Epidermal melanocyte (primary cell): ENCODE measurements at regions not wholly inside any gene's neighbourhood (a gene's known extent, or its start where the extent isn't known, plus 50 kb on each side); places are given as distances from the start of the nearest gene placed in this dataset.

ENCODE experiments used
- DNase-seq: peaks from one replicate; pipeline ENCODE4 v3.0.0; 2011; ENCODE audit warnings: low spot score; ENCODE audit not compliant: insufficient read length

DNA sequence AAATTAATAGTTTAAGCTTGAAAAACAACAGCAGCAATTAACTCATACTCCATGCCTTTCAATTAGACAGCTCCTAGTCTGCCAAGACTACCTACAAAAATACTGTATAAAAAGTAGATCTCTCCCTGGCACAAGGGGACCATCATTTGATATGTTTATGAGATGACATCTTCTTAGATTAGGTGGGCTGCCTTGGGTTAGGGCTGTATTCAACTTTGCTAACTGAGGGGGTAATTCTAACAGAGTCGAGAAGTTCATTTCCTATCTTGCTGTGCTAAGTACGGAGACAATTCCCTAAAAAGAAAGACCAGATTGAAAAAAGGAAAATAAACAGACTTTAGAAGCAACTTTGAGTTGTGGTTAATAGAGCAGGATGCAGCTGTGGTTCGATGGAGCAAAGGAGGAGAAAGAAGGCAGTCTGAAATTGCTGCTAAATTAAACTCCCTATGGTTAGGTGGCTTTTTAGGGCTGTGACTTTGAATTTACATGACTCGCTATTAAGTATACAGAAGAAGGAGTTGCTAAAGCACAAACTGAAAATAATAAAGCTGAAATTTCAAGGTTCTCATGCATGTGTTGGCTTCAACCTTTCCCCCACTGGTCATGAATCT, 75.4 kb downstream of the CDC7 start:
- DNase-seq, result no peak

DNA sequence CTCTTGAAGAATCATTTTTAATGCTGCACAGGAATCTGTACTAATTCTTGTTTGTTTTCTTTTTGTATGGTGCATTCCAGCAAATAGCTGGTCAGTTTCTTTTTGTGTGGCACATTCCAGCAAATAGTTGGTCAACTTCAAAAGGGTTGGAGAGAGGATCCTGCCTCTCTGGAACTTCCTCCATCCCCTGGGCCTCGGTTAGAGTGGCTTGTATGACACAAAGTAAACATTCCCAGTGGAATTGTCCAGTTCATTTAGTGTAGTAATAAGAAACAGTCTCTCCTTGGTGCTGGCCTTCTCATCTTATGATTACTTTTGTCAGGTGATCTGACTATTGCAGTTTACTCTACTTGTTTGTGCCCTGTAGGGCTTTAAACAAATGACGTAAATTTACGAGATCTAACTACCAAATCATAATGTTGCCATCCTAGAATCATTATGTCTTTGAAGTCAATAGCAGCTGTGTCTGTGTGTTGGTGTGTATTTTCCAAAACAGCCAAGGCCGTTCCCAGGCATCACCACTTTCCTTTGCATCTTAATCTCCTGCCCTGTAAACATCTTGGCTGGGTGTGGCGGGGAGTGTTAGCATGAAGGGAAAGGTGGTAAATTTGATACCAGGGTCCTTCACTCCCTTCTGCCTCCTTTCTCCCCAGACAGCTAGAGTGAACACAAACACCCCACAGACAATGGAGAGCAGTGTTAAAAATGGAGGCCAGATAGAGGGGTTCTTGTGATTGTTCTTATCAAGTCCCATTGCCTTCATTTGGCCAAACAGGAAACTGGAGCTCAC, 77.9 kb downstream of the CDC7 start:
- DNase-seq, result no peak

DNA sequence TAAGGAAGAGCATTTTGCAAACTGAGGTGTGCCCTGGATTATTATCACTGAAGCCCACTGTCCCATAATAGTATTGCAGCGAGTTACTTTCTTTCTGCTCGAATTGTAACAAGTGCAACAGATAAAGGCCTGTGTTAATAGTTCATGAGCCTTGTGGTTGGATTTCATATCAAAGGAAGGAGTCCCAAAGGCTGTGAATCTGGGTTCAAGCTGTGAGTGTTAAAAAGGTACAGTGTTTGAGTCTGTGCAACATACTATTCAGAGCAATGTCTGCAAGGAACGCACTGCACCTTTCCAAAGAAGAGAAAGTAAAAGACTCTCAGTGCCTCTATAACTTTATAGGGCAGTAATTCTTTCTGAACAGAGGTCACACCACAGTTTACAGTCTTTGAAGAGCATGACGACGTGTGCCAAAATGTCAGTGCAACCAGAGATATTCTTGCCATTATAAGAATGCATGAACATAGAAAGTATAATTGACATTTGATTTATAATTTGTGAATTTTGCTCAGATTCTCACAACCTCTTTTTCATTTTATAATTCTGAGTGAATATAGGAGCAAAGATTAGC, 79.1 kb downstream of the CDC7 start:
- DNase-seq, result no peak

DNA sequence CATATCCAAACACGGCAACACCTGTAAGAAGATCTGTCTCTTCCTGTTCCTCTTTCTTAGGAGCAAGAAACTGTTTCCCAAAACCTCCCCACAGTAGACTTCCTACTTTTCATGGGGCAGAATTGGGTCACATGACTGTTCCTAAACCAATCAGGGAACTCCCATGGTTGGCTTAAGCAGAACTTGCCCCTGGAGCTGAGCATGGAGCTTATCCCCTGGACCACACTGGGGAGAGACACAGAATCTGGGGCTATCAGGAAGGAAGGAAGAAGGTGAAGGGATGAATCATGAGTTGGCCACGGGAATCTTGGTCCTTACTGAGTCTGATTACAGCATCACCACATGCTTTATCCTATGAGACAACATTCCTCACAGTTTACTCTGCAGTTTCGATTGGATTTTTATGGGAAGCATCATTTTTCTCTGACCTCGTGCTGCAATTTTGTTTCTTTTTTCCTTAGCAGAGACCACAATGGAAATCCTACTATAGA, 81.8 kb downstream of the CDC7 start:
- peak; percentile 64 for DNase-seq

DNA sequence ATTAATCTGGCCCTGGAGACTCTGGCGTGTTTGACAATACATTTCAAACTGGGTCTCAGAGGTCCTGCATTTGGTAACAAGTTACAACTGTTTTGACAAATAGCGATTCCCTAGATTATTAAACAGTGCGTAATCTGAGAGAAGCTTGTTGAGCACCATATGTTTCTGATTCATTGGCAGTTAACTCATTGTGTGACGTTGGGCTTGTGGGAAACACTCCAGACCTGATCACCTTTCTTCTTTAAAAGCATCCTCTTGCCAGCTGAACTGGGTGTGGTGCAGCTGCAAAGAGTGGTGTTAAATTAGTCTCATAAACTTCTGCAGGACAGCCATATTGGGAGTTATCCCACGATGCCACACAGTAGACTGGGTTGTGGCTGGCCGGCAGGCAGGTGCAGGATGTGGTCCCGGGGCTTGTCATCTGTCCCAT, 82.7 kb downstream of the CDC7 start:
- no peak for DNase-seq

DNA sequence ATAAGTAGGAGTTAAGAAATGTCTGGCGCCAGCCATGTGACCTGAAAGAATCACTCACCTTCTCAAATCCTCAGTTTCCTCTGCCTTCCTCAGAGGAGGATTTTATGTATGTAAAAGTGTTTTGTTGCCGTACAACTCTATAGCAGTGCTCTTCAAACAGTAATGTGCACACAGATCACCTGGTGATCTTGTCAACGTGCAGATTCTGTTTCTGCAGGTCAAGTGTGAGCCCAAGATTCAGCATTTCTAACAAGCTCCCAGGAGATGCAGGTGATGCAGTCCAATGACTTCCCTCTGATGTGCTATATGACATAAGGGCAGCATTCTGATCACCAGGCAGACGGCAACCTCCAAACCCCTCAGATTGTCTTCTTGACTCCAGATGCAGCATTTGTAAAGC, 83.7 kb downstream of the CDC7 start:
- DNase-seq, result no peak

DNA sequence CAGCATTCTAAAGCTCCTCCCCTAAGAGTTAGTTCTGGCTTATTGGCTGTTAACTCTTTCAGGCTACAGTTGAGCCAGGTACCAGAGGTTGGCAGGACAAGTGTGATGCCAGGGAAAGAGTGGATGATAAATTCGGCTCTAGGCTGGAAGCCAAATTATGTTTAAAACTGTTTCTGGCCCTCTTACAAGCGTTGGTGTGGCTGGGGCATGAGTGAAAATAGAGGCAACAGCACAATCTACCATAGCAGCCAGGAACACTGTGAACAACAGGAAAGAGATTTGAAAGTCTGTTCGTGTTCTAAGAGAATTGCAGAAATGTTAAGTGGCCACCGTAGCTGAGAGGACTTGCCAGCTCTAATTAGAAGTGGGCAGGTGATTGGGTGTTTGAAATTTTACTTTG, 84.2 kb downstream of the CDC7 start:
- DNase-seq, result no peak

DNA sequence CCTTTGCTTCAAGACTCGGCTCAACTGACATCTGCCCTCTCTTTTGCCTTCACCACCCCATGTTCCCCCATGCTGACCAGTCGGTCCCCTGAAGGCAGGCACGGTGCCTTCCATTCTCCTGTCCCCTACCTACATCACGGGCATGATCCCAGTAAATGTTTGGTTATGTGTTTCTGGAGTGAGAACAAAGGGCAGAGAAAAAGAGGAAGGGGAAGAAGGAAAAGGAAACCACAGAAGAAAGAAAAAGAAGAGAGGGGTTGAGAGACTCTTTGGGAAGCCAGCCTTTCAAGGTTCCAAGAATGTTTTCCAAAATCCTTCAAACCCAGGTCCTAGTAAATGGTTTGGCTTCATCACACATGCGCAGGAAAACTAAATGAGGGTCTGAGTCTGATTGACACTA, 84.9 kb downstream of the CDC7 start:
- DNase-seq, result no peak

DNA sequence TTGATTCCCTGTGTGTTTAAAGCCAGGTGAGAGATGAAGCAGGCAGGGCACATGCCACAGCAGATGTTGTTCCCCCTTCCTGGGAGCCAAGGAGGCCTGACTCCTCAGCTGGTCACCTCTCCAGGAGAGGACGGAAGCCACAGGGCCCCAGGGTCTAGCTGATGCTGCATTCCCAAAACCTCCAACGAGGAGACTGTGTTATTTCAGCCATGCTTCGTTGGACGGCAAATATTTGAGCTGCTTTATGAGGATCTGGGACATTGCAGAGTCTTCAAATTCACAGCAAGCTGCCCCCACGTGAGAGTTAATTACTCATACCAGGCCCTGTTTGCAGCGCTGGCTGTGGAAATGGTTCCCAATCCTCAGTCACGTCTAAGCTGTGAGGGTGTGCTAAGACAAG, 85.3 kb downstream of the CDC7 start:
- no peak for DNase-seq

DNA sequence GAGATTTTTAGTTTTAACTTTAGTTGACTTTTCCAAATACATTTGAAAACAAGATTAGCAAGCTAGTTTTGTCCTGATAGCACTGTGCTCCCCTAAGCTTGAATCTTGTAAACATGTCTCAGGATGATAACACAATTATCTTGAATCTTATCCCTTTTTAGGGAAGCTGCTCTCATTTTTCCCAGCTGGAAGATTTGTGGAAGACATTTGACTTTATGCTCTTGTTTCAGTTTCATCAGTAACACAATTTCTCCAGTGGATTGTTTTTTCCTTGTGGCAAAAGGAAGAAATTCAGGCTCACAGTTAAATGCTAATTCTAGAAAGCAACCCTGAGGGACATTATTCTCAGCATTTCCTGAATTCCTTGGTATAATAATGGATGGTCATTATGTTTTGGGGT, 88.8 kb downstream of the CDC7 start:
- DNase-seq, result no peak

DNA sequence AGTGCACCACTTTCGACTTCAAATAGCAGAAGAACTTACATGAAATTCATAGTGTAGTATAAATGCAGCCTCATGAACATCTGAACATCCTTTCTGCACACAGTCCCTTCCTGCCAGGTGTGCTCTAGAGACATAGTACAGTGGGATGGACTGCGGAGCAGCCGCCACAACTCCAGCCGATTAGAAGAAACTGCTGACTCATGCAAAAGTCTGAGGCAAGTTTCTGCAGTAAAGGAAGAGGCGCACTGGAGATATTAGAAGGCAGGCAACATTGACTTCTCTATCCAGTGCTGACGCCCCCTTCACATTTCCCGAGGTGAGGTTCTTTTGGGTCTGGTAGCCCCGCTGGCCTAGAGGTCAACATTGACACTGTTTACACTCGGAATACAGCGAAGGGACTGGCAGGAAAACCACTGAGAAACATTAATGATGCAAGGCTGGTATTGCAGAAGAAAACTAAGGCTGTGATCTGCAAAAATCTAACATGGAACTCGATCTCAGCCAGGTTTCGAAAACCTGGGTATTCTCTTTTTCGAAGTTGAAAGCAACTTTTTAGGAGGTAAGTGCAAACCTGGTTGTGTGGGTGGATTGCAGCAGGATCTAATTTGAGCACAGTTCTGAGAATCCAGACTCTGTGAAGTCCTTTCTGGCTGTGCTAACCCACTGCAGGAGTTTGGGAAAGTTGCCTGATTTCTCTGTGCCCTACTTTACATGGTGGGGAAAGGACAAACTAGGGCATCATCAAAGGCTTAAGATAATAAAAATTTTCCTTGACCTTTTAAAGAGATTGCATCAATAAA, 90.7 kb downstream of the CDC7 start:
- DNase-seq, result no peak

DNA sequence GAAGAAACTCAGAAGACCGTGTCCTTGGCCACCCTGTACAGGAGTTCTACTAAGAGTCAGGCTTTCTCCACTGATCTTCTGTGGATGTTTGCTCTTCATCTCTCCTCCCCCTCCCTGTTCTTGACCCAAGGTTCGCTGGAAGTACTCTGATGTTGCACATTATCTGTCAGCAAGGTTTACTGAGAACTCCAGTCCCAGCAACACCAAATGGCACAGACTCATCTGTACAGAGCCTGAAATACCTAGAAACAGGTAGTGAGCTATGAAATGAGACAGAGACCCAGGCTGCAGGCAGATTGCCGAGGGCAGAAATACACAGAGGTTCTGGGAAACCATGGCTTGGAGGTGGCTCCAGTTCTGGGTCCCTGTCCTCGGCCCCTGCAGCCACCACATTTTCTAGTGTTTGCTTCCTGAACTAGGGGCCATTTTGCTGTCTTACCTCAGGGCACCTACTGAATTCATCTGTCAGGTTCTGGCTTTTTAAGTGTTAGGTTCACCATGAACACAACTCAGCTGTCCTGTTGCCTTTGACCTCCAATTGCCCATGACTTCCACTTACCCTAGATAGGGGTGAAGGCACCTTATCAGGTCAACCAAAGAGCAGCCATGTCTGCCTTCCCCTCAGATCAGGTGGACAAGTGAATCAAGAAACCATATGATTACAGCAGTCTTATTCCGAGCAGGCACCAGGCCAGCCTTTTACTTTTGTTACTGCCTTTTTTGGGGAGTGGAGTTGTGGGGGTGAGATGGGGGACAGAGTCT, 92.2 kb downstream of the CDC7 start:
- DNase-seq, result no peak

DNA sequence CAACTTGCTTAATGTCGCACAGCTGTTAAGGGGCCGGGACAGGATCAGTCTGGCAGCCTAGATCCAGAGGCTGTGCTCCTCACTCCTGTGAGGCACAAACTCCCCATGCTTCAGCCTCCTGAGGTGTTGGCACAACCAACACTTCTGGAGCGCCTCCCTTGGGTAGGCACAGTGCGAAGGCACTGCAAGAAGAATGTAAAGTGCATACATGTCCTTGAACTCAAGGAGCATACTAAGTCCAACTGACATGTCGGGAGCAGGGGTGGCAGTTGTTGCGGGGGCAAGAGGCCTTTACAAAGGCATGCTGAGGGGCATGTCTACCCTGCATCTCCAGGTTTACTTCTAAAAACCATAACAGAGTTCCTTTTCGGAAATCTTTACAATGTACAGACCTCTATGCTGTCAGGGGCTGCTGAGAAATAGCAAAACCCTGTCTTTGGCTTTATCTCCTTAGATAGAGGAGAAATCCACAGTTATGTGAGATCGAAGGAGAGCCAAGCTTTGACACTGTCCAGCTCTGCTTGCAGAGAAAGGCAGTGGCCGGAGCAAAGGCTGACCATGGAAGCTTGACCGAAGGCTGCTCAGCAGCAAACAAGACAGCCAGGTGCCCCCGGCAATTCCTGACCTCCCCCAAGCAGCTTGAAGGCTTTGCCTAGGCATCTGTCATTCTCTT, 93.9 kb downstream of the CDC7 start:
- no peak for DNase-seq

DNA sequence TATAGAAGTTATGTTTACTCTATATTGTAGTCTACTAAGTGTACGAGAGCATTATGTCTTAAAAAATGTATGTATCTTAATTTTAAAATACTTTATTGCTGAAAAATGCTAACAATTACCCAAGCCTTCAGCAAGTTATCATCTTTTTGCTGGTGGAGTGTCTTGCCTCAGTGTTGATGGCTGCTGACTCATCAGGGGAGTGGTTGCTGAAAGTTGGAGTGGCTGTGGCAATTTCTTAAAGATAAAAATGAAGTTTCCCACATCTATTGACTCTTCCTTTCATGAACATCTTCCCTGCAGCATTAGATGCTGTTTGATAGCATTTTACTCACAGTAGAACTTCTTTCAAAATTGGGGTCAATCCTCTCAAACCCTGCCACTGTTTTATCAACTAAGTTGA, 95.8 kb downstream of the CDC7 start:
- DNase-seq, result no peak

DNA sequence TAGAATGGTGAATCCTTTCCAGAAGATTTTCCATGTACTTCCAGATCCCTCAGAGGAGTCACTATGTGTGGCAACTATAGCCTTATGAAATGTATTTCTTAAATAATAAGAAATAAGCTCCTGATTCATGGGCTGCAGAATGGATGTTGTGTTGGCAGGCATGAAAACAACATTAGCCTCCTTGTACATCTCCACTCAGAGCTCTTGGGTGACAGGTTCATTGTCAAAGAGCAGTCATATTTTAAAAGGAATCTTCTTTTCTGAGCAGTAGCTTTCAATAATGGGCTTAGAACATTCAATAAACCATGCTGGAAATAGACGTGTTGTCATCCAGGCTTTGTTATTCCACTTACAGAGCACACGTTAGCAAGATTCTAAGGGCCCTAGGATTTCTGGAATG, 96.6 kb downstream of the CDC7 start:
- DNase-seq, result no peak

DNA sequence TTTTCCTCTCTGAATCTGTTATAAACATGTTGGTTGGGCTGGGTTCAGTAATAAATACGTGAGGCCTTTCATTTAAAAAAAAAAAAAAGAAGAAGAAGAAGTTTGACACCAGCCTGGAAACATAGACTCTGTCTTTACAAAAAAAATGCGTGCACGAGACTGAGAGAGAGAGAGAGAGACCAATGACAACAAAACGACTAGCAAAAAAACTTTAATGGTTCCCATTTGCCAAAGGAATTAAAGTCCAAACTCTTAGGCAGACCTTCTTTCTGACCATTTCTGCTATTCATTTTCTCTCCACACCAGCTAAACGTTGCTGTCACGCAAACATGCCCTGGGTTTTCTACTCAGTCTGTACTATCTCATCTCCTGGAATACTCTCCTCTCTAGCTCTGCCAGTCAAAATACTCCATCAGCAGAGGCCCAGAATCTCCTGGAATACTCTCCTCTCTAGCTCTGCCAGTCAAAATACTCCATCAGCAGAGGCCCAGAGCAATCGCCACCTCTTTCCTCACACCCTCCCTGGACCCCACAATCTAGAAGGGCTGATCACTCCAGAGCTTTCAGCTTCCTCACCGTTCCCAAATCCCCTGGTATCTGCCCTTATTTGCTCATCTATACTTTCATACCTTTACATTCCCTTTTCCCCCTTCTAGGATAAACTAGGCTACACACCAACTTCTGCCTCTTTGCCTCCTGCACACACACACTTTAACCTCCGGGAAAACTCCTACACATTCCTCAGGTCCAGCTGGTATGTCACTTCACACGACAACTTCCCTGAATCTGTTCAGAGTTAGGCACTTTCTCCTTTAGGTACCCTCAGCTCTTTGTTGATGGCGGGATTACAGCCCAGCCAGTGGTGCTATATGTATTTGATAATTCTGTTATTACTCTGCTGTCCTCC, 100.0 kb downstream of the CDC7 start:
- no peak for DNase-seq

DNA sequence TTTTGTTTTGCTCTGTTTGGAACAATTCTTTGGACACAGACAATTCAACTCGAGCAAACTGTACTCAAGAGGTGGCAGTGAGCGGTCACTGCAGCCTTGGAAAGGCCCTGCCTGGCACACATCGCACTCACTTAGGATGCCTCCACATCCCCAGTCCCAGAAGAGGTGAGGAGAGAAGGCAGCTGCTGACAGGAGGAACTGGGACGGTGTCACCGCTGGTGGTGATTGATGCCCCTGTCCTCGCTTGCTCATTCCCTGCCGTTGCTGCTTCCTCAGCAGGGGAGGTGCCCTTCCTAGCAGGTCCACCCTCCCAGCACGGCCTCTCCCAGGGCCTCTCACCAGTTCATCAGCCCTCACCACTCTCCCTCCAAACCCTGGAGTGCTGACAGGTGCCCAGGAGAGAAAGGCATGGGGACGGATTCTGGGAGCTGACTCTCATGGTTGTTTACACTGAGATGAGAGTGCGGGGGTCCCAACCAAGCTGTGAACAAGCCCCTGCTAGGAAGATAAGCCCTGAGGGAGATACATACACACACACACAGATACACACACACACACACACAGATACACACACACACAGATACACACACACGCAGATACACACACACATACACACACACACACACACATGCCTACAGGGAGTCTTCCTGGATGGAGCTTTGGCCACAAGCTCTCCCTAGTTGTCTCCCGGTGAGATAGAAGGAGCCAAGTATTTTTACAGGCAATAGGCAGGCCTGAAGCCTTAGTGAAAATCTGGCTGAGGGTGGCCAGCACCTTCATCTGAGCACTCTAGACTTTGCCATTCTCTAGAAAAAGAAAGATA, 101.1 kb downstream of the CDC7 start:
- DNase-seq, result no peak

DNA sequence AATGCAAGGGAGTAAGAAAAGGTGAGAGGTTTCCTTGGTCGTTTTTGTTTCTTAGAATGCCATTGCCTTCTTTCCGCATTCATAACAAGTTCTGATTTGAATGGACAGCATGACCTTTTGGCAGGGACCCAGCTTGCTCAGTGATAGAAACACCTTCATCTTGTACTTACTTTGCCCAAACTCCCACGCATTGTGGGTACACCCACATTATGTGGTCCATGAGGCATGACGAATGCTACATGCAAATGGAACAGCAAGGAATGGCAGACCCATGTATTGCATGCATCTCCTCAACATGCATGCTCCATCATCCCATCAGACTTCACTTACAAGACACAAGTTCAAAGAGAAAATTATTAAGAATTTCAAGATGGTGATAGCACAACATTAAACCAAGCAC, 102.8 kb downstream of the CDC7 start:
- no peak for DNase-seq

DNA sequence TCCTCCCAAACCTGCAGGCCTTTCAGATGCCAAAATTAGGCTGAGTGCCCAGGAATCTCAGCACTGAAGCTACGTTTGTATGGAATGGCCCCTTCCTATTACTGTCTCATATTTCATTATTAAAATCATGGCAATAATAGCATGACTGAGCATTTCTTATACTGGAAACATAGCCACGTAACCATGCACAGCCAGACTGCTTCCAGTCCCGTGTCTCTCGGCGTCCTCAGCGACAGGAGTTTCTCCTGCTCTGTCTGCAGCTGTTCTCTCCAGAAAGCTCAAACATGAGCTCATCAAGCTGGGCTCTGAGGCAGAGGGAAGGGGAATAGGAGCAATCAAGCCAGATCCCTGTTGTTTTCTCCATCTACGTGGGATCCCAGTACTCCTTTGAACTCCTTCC, 104.0 kb downstream of the CDC7 start:
- no peak for DNase-seq
